B cell (primary cell): ENCODE measurements at regions not wholly inside any gene's neighbourhood (a gene's known extent, or its start where the extent isn't known, plus 50 kb on each side); places are given as distances from the start of the nearest gene placed in this dataset.

ENCODE experiments used
- ATAC-seq: fragments of 200-7000 bp; cut with Tn5 transposase; one replicate; pipeline ENCODE4 v1.10.0; 2021; ENCODE audit warnings: low read depth, mild to moderate bottlenecking, moderate number of reproducible peaks, moderate library complexity
- CTCF ChIA-PET: fragments of 350-600 bp; sonication (Branson Sonifier 250); formaldehyde crosslinking; loops from one replicate; lab custom pipeline; 2021; ENCODE audit warnings: antibody characterized with exemption, inconsistent platforms; lab: Charles Lee
- POLR2A ChIA-PET: fragments of 350-600 bp; sonication (Branson Sonifier 250); formaldehyde crosslinking; loops from one replicate; lab custom pipeline; 2021; ENCODE audit warnings: antibody characterized with exemption; lab: Charles Lee
- DNase-seq: peaks from one replicate; pipeline ENCODE4 v3.0.0; 2013
- H2AFZ ChIP-seq: 2 replicates; pipeline ENCODE4 v1.6.1; 2012; ENCODE audit warnings: mild to moderate bottlenecking, low read depth, low read length; ENCODE audit not compliant: insufficient read depth, poor library complexity, severe bottlenecking
- H3K27ac ChIP-seq, 2 donors: 1 replicate in 1 of 2; 2 replicates in 1 of 2; pipeline ENCODE4 v1.5.1; 2012 to 2013; ENCODE audit warnings: low read length in 2 of 2, mild to moderate bottlenecking in 2 of 2, moderate library complexity in 1 of 2
- H3K27me3 ChIP-seq, 4 experiments: fragments of 200-600 bp in 1 of 4; sonication (generic) in 1 of 4; replicated peaks in 1 of 4; 1 replicate in 2 of 4; 2 replicates in 2 of 4; pipeline versions ENCODE4 v1.6.1 to v1.7.0; 2013 to 2016; ENCODE audit warnings: low read length in 3 of 4, mild to moderate bottlenecking in 2 of 4, mixed read lengths in 1 of 4, moderate library complexity in 1 of 4; ENCODE audit not compliant: insufficient read depth in 4 of 4, control insufficient read depth in 3 of 4; ENCODE audit errors: control extremely low read depth in 1 of 4
- H3K36me3 ChIP-seq, 2 experiments: replicated peaks in 1 of 2; 1 replicate in 1 of 2; 2 replicates in 1 of 2; pipeline versions ENCODE4 v1.6.1 to v1.7.1; 2013; ENCODE audit warnings: low read length in 1 of 2; ENCODE audit not compliant: insufficient read depth in 2 of 2, control insufficient read depth in 1 of 2; ENCODE audit errors: control extremely low read depth in 1 of 2, extremely low read depth in 1 of 2
- H3K4me1 ChIP-seq, 2 donors: fragments of 200-600 bp in 1 of 2; sonication (generic) in 1 of 2; 1 replicate in 1 of 2; 2 replicates in 1 of 2; pipeline versions ENCODE4 v1.5.1 to v1.6.1; 2013 to 2017; ENCODE audit warnings: low read length in 2 of 2; ENCODE audit not compliant: control insufficient read depth in 2 of 2, insufficient read depth in 2 of 2
- H3K4me2 ChIP-seq: replicated peaks from 2 replicates; pipeline ENCODE3; 2012; ENCODE audit warnings: mild to moderate bottlenecking, low read depth, low read length; ENCODE audit not compliant: poor library complexity, severe bottlenecking
- H3K4me3 ChIP-seq, 5 experiments: fragments of 200-600 bp in 1 of 5; sonication (generic) in 1 of 5; 1 replicate in 3 of 5; 2 replicates in 2 of 5; pipeline versions ENCODE4 v1.5.1 to v1.7.0; 2011 to 2016; ENCODE audit warnings: low read length in 4 of 5, mild to moderate bottlenecking in 4 of 5, low read depth in 2 of 5, control low read depth in 1 of 5, moderate library complexity in 1 of 5; ENCODE audit not compliant: insufficient read depth in 1 of 5; ENCODE audit errors: control extremely low read depth in 1 of 5, extremely low read depth in 1 of 5
- H3K79me2 ChIP-seq: fragments of 200-600 bp; sonication (generic); one replicate; pipeline ENCODE4 v1.6.0; 2016; ENCODE audit warnings: low read length; ENCODE audit not compliant: control insufficient read depth, insufficient read depth
- H3K9ac ChIP-seq: fragments of 200-600 bp; sonication (generic); 2 replicates; pipeline ENCODE4 v1.6.1; 2017; ENCODE audit warnings: mild to moderate bottlenecking, low read length, moderate library complexity
- H3K9me3 ChIP-seq, 3 donors: one replicate each; pipeline versions ENCODE4 v1.6.1 to v1.7.1; 2013; ENCODE audit warnings: low read length in 2 of 3; ENCODE audit not compliant: control insufficient read depth in 2 of 3, insufficient read depth in 1 of 3; ENCODE audit errors: control extremely low read depth in 1 of 3
- H4K20me1 ChIP-seq: 2 replicates; pipeline ENCODE4 v1.6.0; 2012; ENCODE audit warnings: mild to moderate bottlenecking, low read length; ENCODE audit not compliant: insufficient read depth, control insufficient read depth, poor library complexity, severe bottlenecking
- H3K27ac Mint-ChIP-seq: one replicate; pipeline ENCODE4 v1.8.0; 2021; ENCODE audit warnings: mixed read lengths
- H3K27me3 Mint-ChIP-seq: one replicate; pipeline ENCODE4 v1.8.0; 2021; ENCODE audit warnings: mixed read lengths
- H3K4me1 Mint-ChIP-seq: one replicate; pipeline ENCODE4 v1.8.0; 2021; ENCODE audit warnings: mixed read lengths
- H3K4me3 Mint-ChIP-seq: one replicate; pipeline ENCODE4 v1.8.0; 2021; ENCODE audit warnings: mixed read lengths
- H3K9me3 Mint-ChIP-seq: one replicate; pipeline ENCODE4 v1.8.0; 2022; ENCODE audit warnings: mixed read lengths; ENCODE audit not compliant: insufficient read depth
- EZH2 ChIP-seq: IDR thresholded peaks from 2 replicates; pipeline ENCODE4 v1.6.1; 2012; ENCODE audit warnings: borderline replicate concordance, low read depth, mild to moderate bottlenecking, moderate library complexity, low read length; ENCODE audit not compliant: insufficient read depth, poor library complexity, severe bottlenecking
- WGBS: methylation state at CpG from one replicate; pipeline ENCODE4 v1.1.5; 2013; ENCODE audit warnings: missing lambda C conversion rate; ENCODE audit not compliant: insufficient coverage; 5-methylcytosine and 5-hydroxymethylcytosine counted together
- intact Hi-C: fragments of 100-400 bp; cut with micrococcal nuclease; formaldehyde crosslinking; loops from one replicate; pipeline ENCODE4 v1.10.0; 2022
- TF ChIP-seq, protein P1 (sequence below): fragments of 200-600 bp; IDR thresholded peaks from one replicate; pipeline ENCODE4 v1.8.0; 2022; ENCODE audit warnings: antibody characterized with exemption, mild to moderate bottlenecking

DNA sequence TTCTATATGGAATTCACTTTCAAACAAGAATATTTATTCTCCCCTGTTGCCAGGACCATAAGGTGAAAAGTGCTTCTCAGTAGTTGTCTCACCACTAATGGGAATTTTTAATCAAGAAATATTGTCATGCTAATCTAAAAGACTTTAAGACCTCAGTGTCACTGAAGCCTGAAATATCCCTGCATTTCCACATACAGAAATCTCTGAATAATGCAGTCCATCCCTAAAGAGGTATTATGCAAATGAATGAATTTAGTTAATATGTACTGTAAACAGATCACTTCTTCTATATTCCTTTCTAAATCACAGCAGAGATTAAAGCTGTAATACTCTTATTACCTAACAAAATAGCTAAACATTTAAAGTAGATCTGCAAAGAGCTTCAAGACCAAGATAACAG lies 531.1 kb upstream of the CDH6 start:
- TF ChIP-seq, protein P1, sequence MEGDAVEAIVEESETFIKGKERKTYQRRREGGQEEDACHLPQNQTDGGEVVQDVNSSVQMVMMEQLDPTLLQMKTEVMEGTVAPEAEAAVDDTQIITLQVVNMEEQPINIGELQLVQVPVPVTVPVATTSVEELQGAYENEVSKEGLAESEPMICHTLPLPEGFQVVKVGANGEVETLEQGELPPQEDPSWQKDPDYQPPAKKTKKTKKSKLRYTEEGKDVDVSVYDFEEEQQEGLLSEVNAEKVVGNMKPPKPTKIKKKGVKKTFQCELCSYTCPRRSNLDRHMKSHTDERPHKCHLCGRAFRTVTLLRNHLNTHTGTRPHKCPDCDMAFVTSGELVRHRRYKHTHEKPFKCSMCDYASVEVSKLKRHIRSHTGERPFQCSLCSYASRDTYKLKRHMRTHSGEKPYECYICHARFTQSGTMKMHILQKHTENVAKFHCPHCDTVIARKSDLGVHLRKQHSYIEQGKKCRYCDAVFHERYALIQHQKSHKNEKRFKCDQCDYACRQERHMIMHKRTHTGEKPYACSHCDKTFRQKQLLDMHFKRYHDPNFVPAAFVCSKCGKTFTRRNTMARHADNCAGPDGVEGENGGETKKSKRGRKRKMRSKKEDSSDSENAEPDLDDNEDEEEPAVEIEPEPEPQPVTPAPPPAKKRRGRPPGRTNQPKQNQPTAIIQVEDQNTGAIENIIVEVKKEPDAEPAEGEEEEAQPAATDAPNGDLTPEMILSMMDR: no peak
- no peak for TF ChIP-seq EZH2
- Histone ChIP-seq H3K4me1 (no peaks in the 10 kb centered on the region), H3K4me2 (no peak overlapping the region), H3K9ac (no peak overlapping the region), H2AFZ (no peak overlapping the region), H3K79me2 (no peaks in the 10 kb centered on the region), H3K36me3 (no peaks in the 10 kb centered on the region), H3K4me3 (no peak overlapping the region), H3K9me3 (no peaks in the 10 kb centered on the region), H4K20me1 (no peaks in the 10 kb centered on the region), H3K27me3 (no peaks in the 10 kb centered on the region), H3K27ac (no peak overlapping the region)
- no peaks in the 10 kb centered on the region for H3K27me3 Mint-ChIP-seq
- ATAC-seq (no peak), DNase-seq (no peak)
- intact Hi-C loops: no loop called here
- H3K4me1 Mint-ChIP-seq: no peaks in the 10 kb centered on the region
- no peak overlapping the region for H3K4me3 Mint-ChIP-seq
- CTCF ChIA-PET: no interaction called here
- POLR2A ChIA-PET: no interaction called here
- peaks cover 2% of the 10 kb centered on the region for H3K9me3 Mint-ChIP-seq
- no peak overlapping the region for H3K27ac Mint-ChIP-seq

DNA sequence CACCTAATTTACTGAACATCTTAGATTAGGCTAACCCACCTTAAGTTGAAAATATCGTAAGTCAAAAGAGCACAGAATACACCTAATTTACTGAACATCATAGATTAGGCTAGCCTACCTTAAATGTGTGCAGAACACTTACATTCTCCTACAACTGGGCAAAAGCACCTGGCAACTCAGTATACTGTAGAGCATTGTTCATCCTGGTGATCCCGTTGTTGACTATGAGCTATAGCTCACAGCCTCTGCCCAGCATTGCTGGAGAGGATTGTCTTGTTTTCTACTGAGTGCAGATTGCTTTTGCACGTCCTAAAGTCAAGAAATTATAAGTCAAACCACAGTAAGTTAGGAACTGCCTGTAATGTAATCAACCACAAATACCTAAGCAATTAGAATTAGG lies 531.8 kb upstream of the CDH6 start:
- Histone ChIP-seq H3K36me3 (no peaks in the 10 kb centered on the region), H3K9me3 (no peaks in the 10 kb centered on the region), H3K79me2 (no peaks in the 10 kb centered on the region), H3K27me3 (no peaks in the 10 kb centered on the region), H4K20me1 (no peaks in the 10 kb centered on the region), H3K4me3 (no peak overlapping the region), H2AFZ (no peak overlapping the region), H3K4me1 (no peaks in the 10 kb centered on the region), H3K27ac (no peak overlapping the region), H3K9ac (no peak overlapping the region), H3K4me2 (no peak overlapping the region)
- ATAC-seq: no peak
- POLR2A ChIA-PET: no interaction called here
- TF ChIP-seq, protein P1: no peak
- DNase-seq: no peak
- Mint-ChIP-seq H3K4me3 (no peak overlapping the region), H3K27me3 (no peaks in the 10 kb centered on the region), H3K27ac (no peak overlapping the region), H3K9me3 (peaks cover 2% of the 10 kb centered on the region), H3K4me1 (no peaks in the 10 kb centered on the region)
- intact Hi-C loops: no loop called here
- WGBS: 71% methylated on average over 1 of the region's 3 CpGs
- CTCF ChIA-PET: no interaction called here
